ENCODE measurements at regions not wholly inside any gene's neighbourhood (a gene's known extent, or its start where the extent isn't known, plus 50 kb on each side); places are given as distances from the start of the nearest gene placed in this dataset.
"Not testable (repeated sequence)": the region's sequence is repeated elsewhere in the genome, so short reads cannot be mapped to it uniquely, and the experiment has no call there.

- Mint-ChIP-seq H3K27me3 (peaks cover 2% of the 10 kb centered on the region), H3K36me3 (no peaks in the 10 kb centered on the region), H3K27ac (no peak overlapping the region), H3K4me1 (no peaks in the 10 kb centered on the region), H3K4me3 (no peak overlapping the region), H3K9me3 (peaks cover 5% of the 10 kb centered on the region)
- no peak for DNase-seq
- POLR2A ChIA-PET: no interaction called here
- ATAC-seq (ENCODE audit: low read depth): no peak
Observed at GRCh38 chr6:141884850-141885249, 247.9 kb upstream of the GJE1 start.

GRCh38 chr6:141878686-141879085, 254.0 kb upstream of the GJE1 start:
- ATAC-seq (ENCODE audit: low read depth): no peak
- Mint-ChIP-seq H3K4me3 (no peak overlapping the region), H3K36me3 (peaks cover 4% of the 10 kb centered on the region), H3K9me3 (peaks cover 1% of the 10 kb centered on the region), H3K27ac (no peak overlapping the region), H3K4me1 (peaks cover 5% of the 10 kb centered on the region), H3K27me3 (peaks cover 2% of the 10 kb centered on the region)
- POLR2A ChIA-PET: no interaction called here
- DNase-seq: no peak

- POLR2A ChIA-PET: no interaction called here
- DNase-seq (no peak), ATAC-seq (ENCODE audit: low read depth) (no peak)
- peaks cover 5% of the 10 kb centered on the region for H3K4me1 Mint-ChIP-seq
- H3K9me3 Mint-ChIP-seq: peaks cover 4% of the 10 kb centered on the region
- no peak overlapping the region for H3K27ac Mint-ChIP-seq
- no peak overlapping the region for H3K4me3 Mint-ChIP-seq
- no peaks in the 10 kb centered on the region for H3K27me3 Mint-ChIP-seq
- peaks cover 4% of the 10 kb centered on the region for H3K36me3 Mint-ChIP-seq
Observed at GRCh38 chr6:141877275-141877983, 255.3 kb upstream of the GJE1 start.

GRCh38 chr6:141874930-141875602, 257.7 kb upstream of the GJE1 start:
- Mint-ChIP-seq H3K9me3 (peaks cover 4% of the 10 kb centered on the region), H3K4me3 (no peak overlapping the region), H3K27me3 (no peaks in the 10 kb centered on the region), H3K27ac (peak overlapping the region; percentile 22), H3K36me3 (peaks cover 4% of the 10 kb centered on the region), H3K4me1 (peaks cover 5% of the 10 kb centered on the region)
- POLR2A ChIA-PET: no interaction called here
- ATAC-seq (ENCODE audit: low read depth) (no peak), DNase-seq (no peak)

GRCh38 chr6:141869509-141869908, 263.2 kb upstream of the GJE1 start:
- H3K27me3 Mint-ChIP-seq; ATAC-seq (ENCODE audit: low read depth); H3K9me3 Mint-ChIP-seq; H3K4me3 Mint-ChIP-seq; H3K36me3 Mint-ChIP-seq; POLR2A ChIA-PET; DNase-seq; H3K4me1 Mint-ChIP-seq; H3K27ac Mint-ChIP-seq: not testable (repeated sequence)

- Mint-ChIP-seq H3K4me1 (no peaks in the 10 kb centered on the region), H3K9me3 (peaks cover 3% of the 10 kb centered on the region), H3K27me3 (no peaks in the 10 kb centered on the region), H3K27ac (no peak overlapping the region), H3K4me3 (no peak overlapping the region), H3K36me3 (no peaks in the 10 kb centered on the region)
- POLR2A ChIA-PET: no interaction called here
- DNase-seq: no peak
- ATAC-seq (ENCODE audit: low read depth): no peak
Observed at GRCh38 chr6:141867767-141868166, 265.0 kb upstream of the GJE1 start.

- H3K4me3 Mint-ChIP-seq: no peak overlapping the region
- POLR2A ChIA-PET: no interaction called here
- no peaks in the 10 kb centered on the region for H3K27me3 Mint-ChIP-seq
- no peak for DNase-seq
- no peaks in the 10 kb centered on the region for H3K36me3 Mint-ChIP-seq
- no peaks in the 10 kb centered on the region for H3K4me1 Mint-ChIP-seq
- no peaks in the 10 kb centered on the region for H3K9me3 Mint-ChIP-seq
- ATAC-seq (ENCODE audit: low read depth): no peak
- no peak overlapping the region for H3K27ac Mint-ChIP-seq
Observed at GRCh38 chr6:141866731-141867497, 265.8 kb upstream of the GJE1 start.

- H3K9me3 Mint-ChIP-seq: peaks cover 8% of the 10 kb centered on the region
- DNase-seq (no peak), ATAC-seq (ENCODE audit: low read depth) (no peak)
- POLR2A ChIA-PET: no interaction called here
- no peaks in the 10 kb centered on the region for H3K27me3 Mint-ChIP-seq
- H3K4me1 Mint-ChIP-seq: peaks cover 14% of the 10 kb centered on the region
- no peak overlapping the region for H3K4me3 Mint-ChIP-seq
- peaks cover 3% of the 10 kb centered on the region for H3K36me3 Mint-ChIP-seq
- no peak overlapping the region for H3K27ac Mint-ChIP-seq
Observed at GRCh38 chr6:141851063-141851462, 281.7 kb upstream of the GJE1 start.

- no peaks in the 10 kb centered on the region for H3K27me3 Mint-ChIP-seq
- POLR2A ChIA-PET: no interaction called here
- H3K9me3 Mint-ChIP-seq: peaks cover 6% of the 10 kb centered on the region
- H3K27ac Mint-ChIP-seq: peak overlapping the region; percentile 78
- ATAC-seq (ENCODE audit: low read depth): peak; percentile 93
- peaks cover 3% of the 10 kb centered on the region for H3K36me3 Mint-ChIP-seq
- peaks cover 14% of the 10 kb centered on the region for H3K4me1 Mint-ChIP-seq
- DNase-seq: no peak
- peak overlapping the region; percentile 54 for H3K4me3 Mint-ChIP-seq
Observed at GRCh38 chr6:141848029-141848890, 284.5 kb upstream of the GJE1 start.

- POLR2A ChIA-PET: no interaction called here
- no peak for DNase-seq
- Mint-ChIP-seq H3K4me3 (no peak overlapping the region), H3K27me3 (no peaks in the 10 kb centered on the region), H3K4me1 (peaks cover 14% of the 10 kb centered on the region), H3K9me3 (peaks cover 8% of the 10 kb centered on the region), H3K27ac (no peak overlapping the region), H3K36me3 (peaks cover 3% of the 10 kb centered on the region)
- no peak for ATAC-seq (ENCODE audit: low read depth)
Observed at GRCh38 chr6:141846639-141847038, 286.1 kb upstream of the GJE1 start.

- POLR2A ChIA-PET: no interaction called here
- peaks cover 7% of the 10 kb centered on the region for H3K9me3 Mint-ChIP-seq
- H3K4me1 Mint-ChIP-seq: peaks cover 6% of the 10 kb centered on the region
- no peaks in the 10 kb centered on the region for H3K27me3 Mint-ChIP-seq
- H3K36me3 Mint-ChIP-seq: peaks cover 2% of the 10 kb centered on the region
- H3K4me3 Mint-ChIP-seq: no peak overlapping the region
- ATAC-seq (ENCODE audit: low read depth): no peak
- no peak for DNase-seq
- H3K27ac Mint-ChIP-seq: no peak overlapping the region
Observed at GRCh38 chr6:141843178-141843834, 289.4 kb upstream of the GJE1 start.

- H3K36me3 Mint-ChIP-seq: no peaks in the 10 kb centered on the region
- DNase-seq (no peak), ATAC-seq (ENCODE audit: low read depth) (no peak)
- H3K27me3 Mint-ChIP-seq: no peaks in the 10 kb centered on the region
- no peak overlapping the region for H3K4me3 Mint-ChIP-seq
- no peaks in the 10 kb centered on the region for H3K4me1 Mint-ChIP-seq
- POLR2A ChIA-PET: no interaction called here
- no peak overlapping the region for H3K27ac Mint-ChIP-seq
- H3K9me3 Mint-ChIP-seq: peaks cover 4% of the 10 kb centered on the region
Observed at GRCh38 chr6:141833001-141833655, 299.6 kb upstream of the GJE1 start.

Measured in activated naive CD8-positive, alpha-beta T cell treated with anti-CD3 and anti-CD28 coated beads, Interleukin-2, amount 10 ng/mL, durations not matched to agents 7 days and 5 days (primary cell).